Aorta (tissue), 5 donors: ENCODE measurements at regions not wholly inside any gene's neighbourhood (a gene's known extent, or its start where the extent isn't known, plus 50 kb on each side); places are given as distances from the start of the nearest gene placed in this dataset.

Experiments
- ATAC-seq: fragments of 200-7000 bp; cut with Tn5 transposase; one replicate; pipeline ENCODE4 v1.9.1; 2022; ENCODE audit warnings: moderate library complexity; ENCODE audit not compliant: low FRiP score
- DNase-seq, 2 donors: peaks; one replicate each; pipeline ENCODE4 v3.0.0-alpha.2; 2020
- H3K27ac ChIP-seq, 2 donors: one replicate each; pipeline ENCODE4 v1.5.1; 2013; ENCODE audit warnings: low read length in 2 of 2, mild to moderate bottlenecking in 2 of 2, moderate library complexity in 2 of 2, control low read depth in 1 of 2, inconsistent platforms in 1 of 2, low read depth in 1 of 2
- H3K27me3 ChIP-seq, 2 donors: one replicate each; pipeline ENCODE4 v1.6.1; 2013; ENCODE audit warnings: control low read depth in 1 of 2, low read length in 1 of 2, mild to moderate bottlenecking in 1 of 2, moderate library complexity in 1 of 2; ENCODE audit not compliant: insufficient read depth in 2 of 2, control insufficient read depth in 1 of 2
- H3K36me3 ChIP-seq, 2 donors: one replicate each; pipeline ENCODE4 v1.6.1; 2013; ENCODE audit warnings: control low read depth in 1 of 2, low read length in 1 of 2, mild to moderate bottlenecking in 1 of 2; ENCODE audit not compliant: insufficient read depth in 2 of 2, control insufficient read depth in 1 of 2
- H3K4me1 ChIP-seq, 2 donors: one replicate each; pipeline ENCODE4 v1.6.1; 2013; ENCODE audit warnings: low read length in 2 of 2, control low read depth in 1 of 2, mild to moderate bottlenecking in 1 of 2, moderate library complexity in 1 of 2; ENCODE audit not compliant: insufficient read depth in 2 of 2, control insufficient read depth in 1 of 2
- H3K4me3 ChIP-seq, 2 donors: one replicate each; pipeline ENCODE4 v1.5.1; 2013; ENCODE audit warnings: low read length in 2 of 2, control low read depth in 1 of 2, mild to moderate bottlenecking in 1 of 2
- H3K9me3 ChIP-seq: one replicate; pipeline ENCODE4 v1.6.1; 2013; ENCODE audit warnings: mild to moderate bottlenecking, low read length; ENCODE audit not compliant: control insufficient read depth
- WGBS, 2 donors: extraction: QIAGEN DNeasy Blood & Tissue Kit; methylation state at CpG; one replicate each; pipeline ENCODE4 v1.1.7; 2013; 5-methylcytosine and 5-hydroxymethylcytosine counted together
- intact Hi-C, 2 donors: fragments of 100-400 bp; cut with DNase I; formaldehyde crosslinking; loops; one replicate each; pipeline versions ENCODE4 v1.14.2 to v1.15.0; 2022
- donor health status: healthy with polysubstance abuse.
- donor health status: Bipolar disorder and iron deficiency.
- donor health status: DM: no; HTN: no; CAD: no.
- donor health status: DM: no; HTN: no; CAD: no.
- donor health status: DM: yes; HTN: yes; CAD: no.

GRCh38 chr11:23840872-23841271 lies 656.0 kb upstream of the LUZP2 start:
- intact Hi-C loops, result no loop called here
- no peak for DNase-seq
- Histone ChIP-seq H3K36me3 (no peaks in the 10 kb centered on the region), H3K4me3 (no peak overlapping the region), H3K4me1 (no peaks in the 10 kb centered on the region), H3K9me3 (no peaks in the 10 kb centered on the region), H3K27me3 (no peaks in the 10 kb centered on the region), H3K27ac (no peak overlapping the region)
- 94 to 98% methylated on average over 3 of the region's 3 CpGs for WGBS, 2 donors
- no peak for ATAC-seq

- Histone ChIP-seq H3K36me3 (no peaks in the 10 kb centered on the region), H3K4me3 (no peak overlapping the region), H3K9me3 (no peaks in the 10 kb centered on the region), H3K27me3 (peaks cover 0 to 1% of the 10 kb centered on the region in 2 donors), H3K4me1 (no peaks in the 10 kb centered on the region), H3K27ac (no peak overlapping the region)
- WGBS, 2 donors, result 58 to 66% methylated on average over 5 of the region's 5 CpGs
- ATAC-seq (no peak), DNase-seq (no peak)
- intact Hi-C loops, result no loop called here
These were observed 649.9 kb upstream of the LUZP2 start for GRCh38 chr11:23846902-23847422.

GRCh38 chr11:23851216-23851615 lies 645.6 kb upstream of the LUZP2 start:
- DNase-seq (no peak), ATAC-seq (no peak)
- no peaks in the 10 kb centered on the region for H3K9me3 ChIP-seq
- H3K4me1 ChIP-seq, result no peaks in the 10 kb centered on the region
- peaks cover 0 to 1% of the 10 kb centered on the region in 2 donors for H3K27me3 ChIP-seq
- intact Hi-C loops, result no loop called here
- H3K4me3 ChIP-seq, result no peak overlapping the region
- H3K36me3 ChIP-seq, result no peaks in the 10 kb centered on the region
- no peak overlapping the region for H3K27ac ChIP-seq
- WGBS, 2 donors, result 75 to 79% methylated on average over 1 of the region's 1 CpG

- ATAC-seq, result no peak
- intact Hi-C loops, result no loop called here
- H3K27me3 ChIP-seq, result no peaks in the 10 kb centered on the region
- H3K36me3 ChIP-seq, result no peaks in the 10 kb centered on the region
- 84 to 89% methylated on average over 1 of the region's 1 CpG for WGBS, 2 donors
- H3K9me3 ChIP-seq, result no peaks in the 10 kb centered on the region
- no peaks in the 10 kb centered on the region for H3K4me1 ChIP-seq
- H3K27ac ChIP-seq, result no peak overlapping the region
- DNase-seq, result no peak
- no peak overlapping the region for H3K4me3 ChIP-seq
These were observed 640.2 kb upstream of the LUZP2 start for GRCh38 chr11:23856654-23857053.

GRCh38 chr11:23859087-23859486 lies 637.8 kb upstream of the LUZP2 start:
- H3K9me3 ChIP-seq, result no peaks in the 10 kb centered on the region
- H3K27me3 ChIP-seq, result no peaks in the 10 kb centered on the region
- no peak for ATAC-seq
- intact Hi-C loops, result no loop called here
- H3K27ac ChIP-seq, result no peak overlapping the region
- no peaks in the 10 kb centered on the region for H3K4me1 ChIP-seq
- H3K36me3 ChIP-seq, result no peaks in the 10 kb centered on the region
- DNase-seq, result no peak
- H3K4me3 ChIP-seq, result no peak overlapping the region

- H3K9me3 ChIP-seq, result no peaks in the 10 kb centered on the region
- H3K4me3 ChIP-seq, result no peak overlapping the region
- intact Hi-C loops, result no loop called here
- 92 to 93% methylated on average over 9 of the region's 9 CpGs for WGBS, 2 donors
- DNase-seq, result no peak
- no peak overlapping the region for H3K27ac ChIP-seq
- ATAC-seq, result no peak
- H3K4me1 ChIP-seq, result no peaks in the 10 kb centered on the region
- H3K27me3 ChIP-seq, result no peaks in the 10 kb centered on the region
- H3K36me3 ChIP-seq, result no peaks in the 10 kb centered on the region
These were observed 635.2 kb upstream of the LUZP2 start for GRCh38 chr11:23861615-23862014.

GRCh38 chr11:23865341-23865975 lies 631.4 kb upstream of the LUZP2 start:
- H3K9me3 ChIP-seq, result no peaks in the 10 kb centered on the region
- H3K27me3 ChIP-seq, result no peaks in the 10 kb centered on the region
- H3K4me1 ChIP-seq, result no peaks in the 10 kb centered on the region
- no peak overlapping the region for H3K4me3 ChIP-seq
- intact Hi-C loops, result no loop called here
- H3K27ac ChIP-seq, result no peak overlapping the region
- DNase-seq (no peak), ATAC-seq (no peak)
- 70 to 78% methylated on average over 4 of the region's 4 CpGs for WGBS, 2 donors
- H3K36me3 ChIP-seq, result no peaks in the 10 kb centered on the region

GRCh38 chr11:23866641-23867040 lies 630.2 kb upstream of the LUZP2 start:
- no peaks in the 10 kb centered on the region for H3K9me3 ChIP-seq
- no peak overlapping the region for H3K27ac ChIP-seq
- no peak for ATAC-seq
- DNase-seq, result no peak
- intact Hi-C loops, result no loop called here
- H3K27me3 ChIP-seq, result no peaks in the 10 kb centered on the region
- no peak overlapping the region for H3K4me3 ChIP-seq
- no peaks in the 10 kb centered on the region for H3K36me3 ChIP-seq
- H3K4me1 ChIP-seq, result no peaks in the 10 kb centered on the region
- WGBS, 2 donors, result 82 to 83% methylated on average over 1 of the region's 1 CpG

GRCh38 chr11:23869671-23870070 lies 627.2 kb upstream of the LUZP2 start:
- no peaks in the 10 kb centered on the region for H3K4me1 ChIP-seq
- intact Hi-C loops, result no loop called here
- no peaks in the 10 kb centered on the region for H3K27me3 ChIP-seq
- H3K36me3 ChIP-seq, result no peaks in the 10 kb centered on the region
- 83 to 84% methylated on average over 2 of the region's 2 CpGs for WGBS, 2 donors
- DNase-seq (no peak), ATAC-seq (no peak)
- no peak overlapping the region for H3K4me3 ChIP-seq
- H3K27ac ChIP-seq, result no peak overlapping the region
- no peaks in the 10 kb centered on the region for H3K9me3 ChIP-seq
